Kidney (tissue), 13 donors: ENCODE measurements at regions not wholly inside any gene's neighbourhood (a gene's known extent, or its start where the extent isn't known, plus 50 kb on each side); places are given as distances from the start of the nearest gene placed in this dataset.

Experiments
- DNase-seq, 5 donors: peaks; one replicate each; pipeline ENCODE4 v3.0.0-alpha.2; 2013 to 2020
- FAIRE-seq: peaks from 2 replicates; lab custom pipeline; 2012; peaks lifted over from hg19 to GRCh38; lab: Jason Lieb, UNC
- H3K27ac ChIP-seq, 2 donors: one replicate each; pipeline ENCODE4 v1.7.0; 2013; ENCODE audit warnings: low read depth in 2 of 2, low read length in 2 of 2, inconsistent platforms in 1 of 2
- H3K27me3 ChIP-seq: one replicate; pipeline ENCODE4 v1.7.1; 2013; ENCODE audit warnings: low read length, inconsistent platforms; ENCODE audit not compliant: control insufficient read depth, insufficient read depth
- H3K36me3 ChIP-seq, 3 donors: one replicate each; pipeline versions ENCODE4 v1.7.0 to v1.7.1; 2013; ENCODE audit warnings: low read length in 3 of 3, control low read depth in 1 of 3, inconsistent platforms in 1 of 3; ENCODE audit not compliant: insufficient read depth in 3 of 3, control insufficient read depth in 2 of 3
- H3K4me1 ChIP-seq, 3 donors: one replicate each; pipeline versions ENCODE4 v1.7.0 to v1.7.1; 2013; ENCODE audit warnings: low read length in 3 of 3, inconsistent platforms in 1 of 3, low read depth in 1 of 3; ENCODE audit not compliant: control insufficient read depth in 2 of 3, insufficient read depth in 2 of 3
- H3K4me3 ChIP-seq, 3 donors: one replicate each; pipeline versions ENCODE4 v1.7.0 to v1.8.1; 2013; ENCODE audit warnings: low read length in 3 of 3, control low read depth in 1 of 3, inconsistent platforms in 1 of 3
- H3K9ac ChIP-seq, 3 donors: one replicate each; pipeline versions ENCODE4 v1.7.0 to v1.7.1; 2013; ENCODE audit warnings: low read length in 3 of 3, control low read depth in 1 of 3, inconsistent platforms in 1 of 3
- H3K9me3 ChIP-seq, 3 donors: one replicate each; pipeline versions ENCODE4 v1.7.0 to v1.7.1; 2013; ENCODE audit warnings: low read length in 3 of 3, control low read depth in 1 of 3, inconsistent platforms in 1 of 3; ENCODE audit not compliant: control insufficient read depth in 2 of 3, insufficient read depth in 1 of 3
- intact Hi-C: fragments of 100-400 bp; cut with DNase I; formaldehyde crosslinking; loops from one replicate; pipeline ENCODE4 v1.11.1; 2022
- TF ChIP-seq, protein P1 (sequence below): IDR thresholded peaks from 3 replicates; pipeline ENCODE4 v1.5.1; 2012; ENCODE audit warnings: mild to moderate bottlenecking, moderate library complexity, borderline replicate concordance; ENCODE audit not compliant: insufficient read depth; ENCODE audit errors: extremely low read depth
- donor health status: control.
- donor health status: control.
- donor health status: control.
- donor health status: control.
- donor health status: control.
- donor health status: DM: yes; HTN: yes; CAD: no.
- donor health status: Normal renal cell carcinoma (clear cell type).

DNA sequence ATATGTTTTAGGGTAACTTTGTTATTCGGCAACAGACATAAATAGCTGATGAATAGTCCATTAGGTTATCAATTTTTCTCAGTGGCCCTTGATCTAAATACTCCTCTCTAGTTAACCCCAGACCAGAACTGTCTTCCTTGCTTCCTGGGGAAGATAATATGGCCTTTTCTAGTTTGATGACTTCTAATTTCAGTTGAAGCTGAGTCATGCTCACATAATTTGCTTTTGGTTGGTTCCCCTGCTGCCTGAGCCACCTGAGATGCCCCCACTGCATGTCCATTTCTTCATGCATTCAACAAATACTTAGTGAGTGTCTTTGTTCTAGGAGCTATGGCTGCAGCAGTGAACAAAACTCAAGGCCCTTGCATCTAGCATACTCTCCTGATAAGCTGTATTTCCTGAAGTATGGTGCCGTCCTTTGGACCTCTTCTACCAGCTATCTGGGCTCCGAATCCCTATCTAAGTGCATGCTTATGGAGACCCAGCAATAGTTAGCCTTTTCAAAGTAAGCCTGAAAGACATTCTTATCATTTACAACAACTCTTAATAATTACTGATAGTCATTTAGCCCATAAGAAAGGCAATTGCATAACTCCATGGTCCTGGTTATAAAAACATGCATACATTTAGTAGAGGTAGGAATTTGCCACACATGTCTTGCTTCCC, 84.5 kb upstream of the SLC12A2 start:
- Histone ChIP-seq H3K9ac (no peak overlapping the region), H3K27me3 (no peaks in the 10 kb centered on the region), H3K36me3 (no peaks in the 10 kb centered on the region), H3K27ac (no peak overlapping the region), H3K9me3 (no peaks in the 10 kb centered on the region), H3K4me3 (no peak overlapping the region), H3K4me1 (no peaks in the 10 kb centered on the region)
- DNase-seq (no peak), FAIRE-seq (no peak)
- TF ChIP-seq, protein P1, sequence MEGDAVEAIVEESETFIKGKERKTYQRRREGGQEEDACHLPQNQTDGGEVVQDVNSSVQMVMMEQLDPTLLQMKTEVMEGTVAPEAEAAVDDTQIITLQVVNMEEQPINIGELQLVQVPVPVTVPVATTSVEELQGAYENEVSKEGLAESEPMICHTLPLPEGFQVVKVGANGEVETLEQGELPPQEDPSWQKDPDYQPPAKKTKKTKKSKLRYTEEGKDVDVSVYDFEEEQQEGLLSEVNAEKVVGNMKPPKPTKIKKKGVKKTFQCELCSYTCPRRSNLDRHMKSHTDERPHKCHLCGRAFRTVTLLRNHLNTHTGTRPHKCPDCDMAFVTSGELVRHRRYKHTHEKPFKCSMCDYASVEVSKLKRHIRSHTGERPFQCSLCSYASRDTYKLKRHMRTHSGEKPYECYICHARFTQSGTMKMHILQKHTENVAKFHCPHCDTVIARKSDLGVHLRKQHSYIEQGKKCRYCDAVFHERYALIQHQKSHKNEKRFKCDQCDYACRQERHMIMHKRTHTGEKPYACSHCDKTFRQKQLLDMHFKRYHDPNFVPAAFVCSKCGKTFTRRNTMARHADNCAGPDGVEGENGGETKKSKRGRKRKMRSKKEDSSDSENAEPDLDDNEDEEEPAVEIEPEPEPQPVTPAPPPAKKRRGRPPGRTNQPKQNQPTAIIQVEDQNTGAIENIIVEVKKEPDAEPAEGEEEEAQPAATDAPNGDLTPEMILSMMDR = no peak
- intact Hi-C loops = no loop called here

DNA sequence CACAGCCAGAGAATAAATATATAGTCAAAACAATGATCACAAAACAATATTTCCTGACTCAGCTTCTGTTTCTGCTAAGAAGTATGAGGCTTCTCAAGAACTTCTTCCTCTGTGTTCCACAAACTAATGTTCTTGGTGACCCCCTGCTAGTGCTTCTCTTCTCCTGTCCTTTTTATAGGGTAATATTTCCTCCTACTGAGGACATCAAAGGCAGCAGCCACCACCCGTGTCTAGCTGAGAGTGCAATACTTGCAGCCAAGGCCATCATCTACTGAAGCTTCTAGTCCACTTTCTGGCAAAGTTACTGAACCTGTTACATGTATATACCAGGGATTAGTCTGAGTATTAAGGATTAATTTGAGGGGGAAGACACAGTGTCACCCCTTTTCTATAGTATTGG, 83.7 kb upstream of the SLC12A2 start:
- H3K27ac ChIP-seq = no peak overlapping the region
- intact Hi-C loops = no loop called here
- no peaks in the 10 kb centered on the region for H3K9me3 ChIP-seq
- no peaks in the 10 kb centered on the region for H3K4me1 ChIP-seq
- H3K27me3 ChIP-seq = no peaks in the 10 kb centered on the region
- no peak for DNase-seq
- H3K9ac ChIP-seq = no peak overlapping the region
- FAIRE-seq = no peak
- H3K36me3 ChIP-seq = no peaks in the 10 kb centered on the region
- TF ChIP-seq, protein P1 = no peak
- no peak overlapping the region for H3K4me3 ChIP-seq

DNA sequence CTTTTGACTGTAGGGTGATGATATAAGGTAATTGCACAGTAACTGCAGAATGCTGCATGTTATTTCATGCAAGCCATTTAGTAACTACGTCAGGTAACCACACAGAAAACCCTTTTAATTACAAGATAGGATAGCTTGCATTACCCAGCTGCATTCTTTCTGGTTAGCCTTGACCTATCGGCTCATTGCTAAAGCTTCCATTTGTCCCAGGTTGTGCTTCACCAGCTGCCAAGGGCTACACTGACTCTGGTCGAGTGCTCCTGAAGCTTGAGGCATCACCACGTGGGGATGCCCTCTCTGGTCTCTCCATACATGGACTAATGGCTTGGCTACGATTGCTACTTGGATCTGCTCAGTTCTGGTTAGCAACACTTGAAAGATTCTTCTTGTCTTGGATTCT, 81.1 kb upstream of the SLC12A2 start:
- no peak for FAIRE-seq

More for the DNA sequence above, 81.1 kb upstream of the SLC12A2 start:
- Histone ChIP-seq H3K9ac (no peak overlapping the region), H3K9me3 (no peaks in the 10 kb centered on the region), H3K27me3 (no peaks in the 10 kb centered on the region), H3K4me3 (no peak overlapping the region), H3K36me3 (no peaks in the 10 kb centered on the region), H3K27ac (no peak overlapping the region), H3K4me1 (no peaks in the 10 kb centered on the region)
- no peak for DNase-seq
- TF ChIP-seq, protein P1 = no peak
- intact Hi-C loops = no loop called here
